Endothelial cell of umbilical vein (primary cell): ENCODE measurements at regions not wholly inside any gene's neighbourhood (a gene's known extent, or its start where the extent isn't known, plus 50 kb on each side); places are given as distances from the start of the nearest gene placed in this dataset.

Experiments used
- BruUV-seq: library from RNA; stranded (reverse); fragments of 400-500 nt; replicated peaks from 2 replicates; lab custom pipeline; 2021; lab: Mats Ljungman, UMichigan
- CTCF ChIA-PET: fragments of 300-600, 350-600 bp; sonication (Branson Sonifier 250); formaldehyde crosslinking; loops from one replicate; lab custom pipeline; 2021; ENCODE audit warnings: antibody characterized with exemption, inconsistent platforms; lab: Charles Lee
- POLR2A ChIA-PET: fragments of 300-600, 350-600 bp; sonication (Branson Sonifier 250); formaldehyde crosslinking; loops from one replicate; lab custom pipeline; 2021; ENCODE audit warnings: antibody characterized with exemption, inconsistent platforms; lab: Charles Lee
- DNase-seq: peaks from one replicate; pipeline ENCODE4 v3.0.0-alpha.2; 2011; ENCODE audit warnings: low read depth, low spot score
- FAIRE-seq: peaks from 2 replicates; lab custom pipeline; 2011; peaks lifted over from hg19 to GRCh38; lab: Jason Lieb, UNC
- H2AFZ ChIP-seq: 2 replicates; pipeline ENCODE4 v1.6.0; 2012; ENCODE audit warnings: low read depth, low read length, control low read depth, inconsistent platforms
- H3K27ac ChIP-seq: 2 replicates; pipeline ENCODE4 v1.5.1; 2011; ENCODE audit warnings: low read depth, mild to moderate bottlenecking, control low read depth, low read length, moderate library complexity; ENCODE audit not compliant: insufficient read depth
- H3K27me3 ChIP-seq, 2 experiments: 2 replicates each; pipeline versions ENCODE4 v1.6.0 to v1.6.1; 2011; ENCODE audit warnings: low read length in 2 of 2, mixed read lengths in 1 of 2; ENCODE audit not compliant: control insufficient read depth in 2 of 2, insufficient read depth in 2 of 2
- H3K36me3 ChIP-seq, 2 experiments: 2 replicates in 1 of 2; 3 replicates in 1 of 2; pipeline ENCODE4 v1.5.1; 2011; ENCODE audit warnings: low read length in 2 of 2, mild to moderate bottlenecking in 1 of 2, moderate library complexity in 1 of 2; ENCODE audit not compliant: control insufficient read depth in 2 of 2, insufficient read depth in 2 of 2; ENCODE audit errors: extremely low read depth in 1 of 2
- H3K4me1 ChIP-seq: 3 replicates; pipeline ENCODE4 v1.5.1; 2011; ENCODE audit warnings: mild to moderate bottlenecking, low read length; ENCODE audit not compliant: control insufficient read depth, insufficient read depth; ENCODE audit errors: extremely low read depth
- H3K4me2 ChIP-seq: 2 replicates; pipeline ENCODE4 v1.6.1; 2011; ENCODE audit warnings: low read length, control low read depth, mixed read lengths; ENCODE audit not compliant: insufficient read depth
- H3K4me3 ChIP-seq, 3 experiments: fragments of 200-600 bp in 1 of 3; sonication (generic), shearing (Covaris generic) in 1 of 3; replicated peaks in 1 of 3; 2 replicates each; pipeline ENCODE4 v1.5.1; 2011 to 2016; ENCODE audit warnings: control low read depth in 3 of 3, low read length in 3 of 3, mild to moderate bottlenecking in 2 of 3, inconsistent platforms in 1 of 3, low read depth in 1 of 3, moderate library complexity in 1 of 3; ENCODE audit not compliant: insufficient read depth in 1 of 3
- H3K79me2 ChIP-seq: 2 replicates; pipeline ENCODE4 v1.6.0; 2012; ENCODE audit warnings: low read length, inconsistent platforms; ENCODE audit not compliant: control insufficient read depth, insufficient read depth
- H3K9ac ChIP-seq: replicated peaks from 2 replicates; pipeline ENCODE3; 2011; ENCODE audit warnings: low read length, control low read depth; ENCODE audit not compliant: insufficient read depth; ENCODE audit errors: extremely low read depth
- H3K9me1 ChIP-seq: replicated peaks from 3 replicates; pipeline ENCODE4 v1.6.0; 2011; ENCODE audit warnings: mild to moderate bottlenecking, low read length; ENCODE audit not compliant: control insufficient read depth, insufficient read depth; ENCODE audit errors: extremely low read depth
- H3K9me3 ChIP-seq: replicated peaks from 2 replicates; pipeline ENCODE4 v1.5.1; 2012; ENCODE audit warnings: low read length, inconsistent platforms; ENCODE audit not compliant: control insufficient read depth, insufficient read depth
- H4K20me1 ChIP-seq: replicated peaks from 2 replicates; pipeline ENCODE3; 2011; ENCODE audit warnings: mild to moderate bottlenecking, low read length; ENCODE audit not compliant: control insufficient read depth, insufficient read depth; ENCODE audit errors: extremely low read depth
- CTCF ChIP-seq, 2 donors: IDR thresholded peaks; 1 replicate in 1 of 2; 2 replicates in 1 of 2; pipeline ENCODE4 v1.5.1; 2011; ENCODE audit warnings: low read length in 2 of 2, mild to moderate bottlenecking in 2 of 2, moderate library complexity in 2 of 2, control low read depth in 1 of 2, inconsistent platforms in 1 of 2, low read depth in 1 of 2; ENCODE audit not compliant: insufficient read depth in 1 of 2; ENCODE audit errors: extremely low read depth in 1 of 2
- EZH2 ChIP-seq: IDR thresholded peaks from 2 replicates; pipeline ENCODE4 v1.6.1; 2012; ENCODE audit warnings: borderline replicate concordance, low read depth, mild to moderate bottlenecking, moderate library complexity, low read length, inconsistent platforms; ENCODE audit not compliant: severe bottlenecking
- FOS ChIP-seq: IDR thresholded peaks from 2 replicates; pipeline ENCODE4 v1.6.1; 2011; ENCODE audit warnings: mild to moderate bottlenecking, low read length, moderate library complexity, borderline replicate concordance; ENCODE audit not compliant: insufficient read depth
- GATA2 ChIP-seq: IDR thresholded peaks from 2 replicates; pipeline ENCODE4 v1.7.0; 2011; ENCODE audit warnings: low read depth, mild to moderate bottlenecking, moderate library complexity, mixed read lengths, low read length; ENCODE audit not compliant: insufficient read length, insufficient read depth
- JUN ChIP-seq: IDR thresholded peaks from 2 replicates; pipeline ENCODE4 v1.6.1; 2011; ENCODE audit warnings: borderline replicate concordance, low read depth; ENCODE audit not compliant: insufficient read length, insufficient read depth
- MAX ChIP-seq: IDR thresholded peaks from 2 replicates; pipeline ENCODE4 v1.6.1; 2011; ENCODE audit not compliant: insufficient read depth, insufficient read length
- MYC ChIP-seq: IDR thresholded peaks from one replicate; pipeline ENCODE4 v1.6.1; 2011; ENCODE audit warnings: mild to moderate bottlenecking, low read depth, low read length
- POLR2A ChIP-seq: IDR thresholded peaks from 2 replicates; pipeline ENCODE4 v1.6.1; 2012; ENCODE audit warnings: low read depth, mild to moderate bottlenecking, control low read depth, low read length
- POLR2AphosphoS5 ChIP-seq: IDR thresholded peaks from 2 replicates; pipeline ENCODE4 v1.6.1; 2012; ENCODE audit warnings: low read depth, mild to moderate bottlenecking, control low read depth, low read length, moderate library complexity; ENCODE audit not compliant: insufficient read depth
- dilution Hi-C: fragments of 300-500 bp; cut with MboI; formaldehyde crosslinking; loops from one replicate; pipeline ENCODE4 v1.15.0; 2019; ENCODE audit warnings: low sequenced_read_pairs; ENCODE audit not compliant: extremely low pct_ligation_motif_present
- intact Hi-C: fragments of 100-400 bp; cut with micrococcal nuclease; formaldehyde crosslinking; loops from one replicate; pipeline ENCODE4 v1.10.0; 2022

- no TSS peak for BruUV-seq
- Histone ChIP-seq H3K9me3 (no peaks in the 10 kb centered on the region), H3K9ac (no peak overlapping the region), H3K36me3 (no peaks in the 10 kb centered on the region), H3K9me1 (no peaks in the 10 kb centered on the region), H4K20me1 (no peaks in the 10 kb centered on the region), H3K27ac (no peak overlapping the region), H3K4me3 (no peak overlapping the region), H3K4me1 (no peaks in the 10 kb centered on the region), H3K79me2 (no peaks in the 10 kb centered on the region), H3K27me3 (no peaks in the 10 kb centered on the region), H3K4me2 (no peak overlapping the region), H2AFZ (no peak overlapping the region)
- TF ChIP-seq CTCF (IDR thresholded peaks at IDR 0.05; ENCODE audit: extremely low read depth in 1 of 2, insufficient read depth in 1 of 2, low read depth in 1 of 2, low read length in 2 of 2) = no peak
- no peak for TF ChIP-seq MAX
- TF ChIP-seq POLR2A = no peak
- TF ChIP-seq EZH2 = no peak
- no peak for TF ChIP-seq JUN
- TF ChIP-seq FOS = no peak
- no peak for TF ChIP-seq GATA2
- TF ChIP-seq POLR2AphosphoS5 = no peak
- TF ChIP-seq MYC = no peak
- ChIA-PET CTCF (interaction anchor here (0.6 kb wide), 1 partner anchor 487 kb away, joined by 3 read pairs; no protein-coding TSS in a partner anchor), POLR2A (no interaction called here)
- DNase-seq (no peak), FAIRE-seq (no peak)
- intact Hi-C loops (no loop called here), dilution Hi-C loops (no loop called here)
These were observed 161.6 kb downstream of the PCDH18 start for GRCh38 chr4:137370679-137371078.
